H1 (cell line): ENCODE measurements at regions not wholly inside any gene's neighbourhood (a gene's known extent, or its start where the extent isn't known, plus 50 kb on each side); places are given as distances from the start of the nearest gene placed in this dataset.

ENCODE experiments used
- CHD1 ChIP-seq: IDR thresholded peaks from 2 replicates; pipeline ENCODE4 v1.6.1; 2012; ENCODE audit warnings: low read depth, low read length, improper control_type of control experiment
- RFX5 ChIP-seq: IDR thresholded peaks from 2 replicates; pipeline ENCODE4 v1.6.1; 2011; ENCODE audit warnings: low read depth, low read length, improper control_type of control experiment, borderline replicate concordance

GRCh38 chr5:168114444-168115017, 176.9 kb upstream of the WWC1 start (continued):
- TF ChIP-seq CHD1 = no peak
- no peak for TF ChIP-seq RFX5
